ENCODE measurements at regions not wholly inside any gene's neighbourhood (a gene's known extent, or its start where the extent isn't known, plus 50 kb on each side); places are given as distances from the start of the nearest gene placed in this dataset.
"Not testable (repeated sequence)": the region's sequence is repeated elsewhere in the genome, so short reads cannot be mapped to it uniquely, and the experiment has no call there.

DNA sequence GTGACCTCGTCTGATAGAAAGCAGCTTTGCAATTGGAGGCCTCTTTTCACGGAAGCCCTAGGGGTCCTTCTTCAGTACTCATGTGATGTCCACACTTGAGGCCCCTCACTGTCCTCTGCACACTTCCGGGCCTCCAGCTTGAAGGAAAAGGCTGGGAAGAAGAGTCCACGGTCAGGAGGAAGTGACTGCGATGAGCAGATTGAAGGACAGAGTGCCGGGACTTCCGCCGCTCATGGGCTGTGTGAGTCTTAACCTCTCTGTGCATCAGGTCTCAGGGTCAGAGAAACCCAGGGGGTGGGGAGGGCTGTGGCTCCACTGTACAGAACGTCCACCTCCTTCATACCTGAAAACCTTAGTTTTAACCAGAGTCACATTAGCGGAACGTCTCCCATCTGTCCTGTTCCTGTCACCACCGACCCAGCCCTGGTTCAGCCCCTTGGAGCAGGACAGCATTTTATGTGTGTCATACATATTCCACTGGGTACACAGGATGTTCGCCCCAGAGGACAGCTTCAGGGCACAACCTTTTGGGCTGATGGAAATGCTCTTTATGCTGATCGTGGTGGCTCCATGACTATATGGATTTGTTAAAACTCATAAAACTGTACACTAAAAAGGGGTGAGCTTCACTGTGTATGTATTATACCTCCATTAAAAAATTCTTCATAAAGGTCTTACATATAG lies 51.0 kb upstream of the SORCS2 start:
- DNase-seq (ENCODE audit: low spot score), result no peak

GRCh38 chr4:7140692-7141069 lies 51.7 kb upstream of the SORCS2 start:
- no peak for DNase-seq (ENCODE audit: low spot score)

GRCh38 chr4:7140062-7140691 lies 52.2 kb upstream of the SORCS2 start:
- no peak for DNase-seq (ENCODE audit: low spot score)

DNA sequence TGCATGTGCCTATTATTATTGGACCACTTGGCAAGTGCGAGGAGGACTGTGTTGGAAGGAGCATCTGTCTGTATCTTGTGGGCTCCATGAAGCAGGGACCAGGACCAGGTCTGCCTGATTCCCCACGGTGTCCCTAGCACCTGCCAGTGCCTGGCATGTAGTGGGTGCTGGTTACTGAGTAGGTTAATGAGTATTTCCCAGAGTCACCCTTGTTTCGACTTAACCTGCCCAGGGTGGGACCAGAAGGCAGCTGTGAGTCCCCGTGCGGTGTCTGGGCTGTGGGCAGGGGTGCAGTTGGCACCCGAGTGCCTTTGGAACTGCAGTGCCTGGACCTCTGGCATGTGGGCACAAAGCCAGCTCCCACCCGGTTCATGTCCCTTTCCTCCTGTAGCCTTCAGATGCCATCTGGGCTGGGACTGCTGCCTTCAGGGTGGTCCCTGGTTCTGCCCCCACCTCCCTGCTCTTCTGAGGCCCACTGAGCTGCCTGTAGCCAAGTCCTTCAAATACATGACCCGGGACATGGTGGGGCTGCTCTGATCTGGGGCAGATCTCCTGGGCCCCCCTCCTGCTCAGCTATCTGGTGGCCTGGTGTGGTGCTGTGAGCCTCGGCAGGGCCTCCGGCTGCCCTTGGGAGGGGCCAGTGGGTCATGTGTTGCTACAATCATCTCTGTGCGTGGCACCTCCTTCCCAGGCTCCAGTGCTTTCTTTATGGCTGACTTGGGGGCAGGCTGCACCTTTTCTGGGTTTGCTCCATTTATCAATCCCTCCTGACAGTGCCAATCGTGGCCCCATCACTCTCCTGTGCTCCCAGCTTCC lies 53.0 kb upstream of the SORCS2 start:
- no peak for DNase-seq (ENCODE audit: low spot score)

DNA sequence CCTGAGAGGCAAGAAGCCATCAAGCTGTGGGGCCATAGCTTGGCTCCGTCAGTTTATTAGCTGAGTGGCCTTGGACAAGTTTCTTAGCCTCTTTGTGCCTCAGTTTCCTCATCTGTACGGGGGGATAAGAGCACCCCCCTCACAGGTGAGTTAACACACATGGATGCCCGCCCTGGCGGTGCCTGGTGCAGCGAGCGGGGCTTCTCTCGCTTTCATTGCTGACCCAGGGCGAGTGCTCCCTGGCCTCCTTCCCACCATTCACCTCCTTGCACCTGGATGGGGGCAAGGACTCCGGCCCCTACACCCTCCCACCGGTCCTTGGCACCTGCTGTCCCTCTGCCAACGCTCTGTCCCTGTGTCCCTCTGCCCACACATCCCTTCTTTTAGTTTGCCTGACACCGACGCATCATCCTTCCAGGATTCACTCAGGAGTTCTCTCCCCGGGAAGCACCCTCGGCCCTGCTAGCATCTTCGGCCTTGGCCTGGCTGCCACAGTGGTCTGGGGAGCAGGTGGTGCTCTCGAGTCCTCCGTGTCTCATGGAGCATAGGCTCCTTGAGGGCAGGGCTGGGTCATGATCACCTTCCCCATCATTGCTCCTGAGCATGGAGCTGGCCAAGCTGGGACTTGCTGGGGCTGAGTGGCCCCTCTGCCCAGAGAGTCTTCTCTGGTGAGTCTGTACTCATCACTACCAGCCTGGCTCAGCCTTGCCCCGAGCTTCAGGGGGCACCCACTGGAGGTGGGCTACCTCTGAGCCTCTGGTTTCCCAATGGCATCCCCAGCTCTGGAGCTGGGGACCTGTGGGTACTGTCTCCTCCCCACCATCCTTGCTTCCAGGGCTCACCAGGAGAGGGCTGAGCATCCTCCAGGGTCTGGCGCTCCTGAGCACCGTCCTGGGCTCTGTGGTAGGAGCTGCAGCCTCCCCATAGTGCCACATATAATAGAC lies 53.8 kb upstream of the SORCS2 start:
- no peak for DNase-seq (ENCODE audit: low spot score)

DNA sequence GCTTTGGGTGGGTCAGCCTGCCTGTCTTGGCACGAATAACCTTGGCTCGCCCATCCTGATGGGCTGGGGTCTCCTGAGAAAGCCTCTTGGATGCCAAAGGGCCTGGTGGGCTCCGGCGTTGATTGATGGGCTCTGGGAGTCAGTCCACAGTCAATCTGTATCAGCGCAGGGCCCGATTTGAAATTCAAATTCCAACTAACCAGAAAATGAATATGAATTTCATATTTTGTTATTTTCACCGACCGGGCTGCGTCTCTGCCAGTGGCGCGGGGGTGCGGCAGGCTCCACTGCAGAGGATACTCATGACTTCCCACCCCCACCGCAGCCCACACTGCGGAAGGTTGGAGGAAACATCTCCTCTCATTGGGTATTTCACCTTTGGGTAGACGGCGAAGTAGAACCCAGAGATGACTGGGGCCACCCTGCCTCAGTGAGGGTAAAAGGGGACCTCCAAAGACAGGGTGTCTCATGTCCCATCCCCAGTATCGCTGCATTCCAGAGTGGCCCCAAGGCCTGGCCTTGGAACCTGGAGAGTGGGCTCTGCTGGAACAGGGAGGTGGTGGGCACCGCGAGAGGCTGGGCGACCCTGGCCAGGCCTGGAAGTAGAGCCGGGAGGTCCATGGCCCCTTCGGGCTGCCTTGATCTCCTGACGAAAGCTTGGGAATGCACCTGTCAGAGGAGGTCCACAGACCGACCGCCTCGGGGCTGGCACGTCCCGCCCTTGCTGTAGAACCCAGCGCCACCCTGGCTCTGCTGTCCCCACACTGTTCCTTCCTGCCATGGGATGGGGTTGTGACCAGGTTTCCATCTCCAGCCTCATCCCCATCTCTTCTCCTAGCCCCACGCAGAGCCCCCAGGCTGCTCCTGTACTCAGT lies 54.8 kb upstream of the SORCS2 start:
- no peak for DNase-seq (ENCODE audit: low spot score)

- no peak for DNase-seq (ENCODE audit: low spot score)
Measured at GRCh38 chr4:7136351-7136750, 56.0 kb upstream of the SORCS2 start.

- no peak for DNase-seq (ENCODE audit: low spot score)
Measured at GRCh38 chr4:7135389-7135746, 57.0 kb upstream of the SORCS2 start.

DNA sequence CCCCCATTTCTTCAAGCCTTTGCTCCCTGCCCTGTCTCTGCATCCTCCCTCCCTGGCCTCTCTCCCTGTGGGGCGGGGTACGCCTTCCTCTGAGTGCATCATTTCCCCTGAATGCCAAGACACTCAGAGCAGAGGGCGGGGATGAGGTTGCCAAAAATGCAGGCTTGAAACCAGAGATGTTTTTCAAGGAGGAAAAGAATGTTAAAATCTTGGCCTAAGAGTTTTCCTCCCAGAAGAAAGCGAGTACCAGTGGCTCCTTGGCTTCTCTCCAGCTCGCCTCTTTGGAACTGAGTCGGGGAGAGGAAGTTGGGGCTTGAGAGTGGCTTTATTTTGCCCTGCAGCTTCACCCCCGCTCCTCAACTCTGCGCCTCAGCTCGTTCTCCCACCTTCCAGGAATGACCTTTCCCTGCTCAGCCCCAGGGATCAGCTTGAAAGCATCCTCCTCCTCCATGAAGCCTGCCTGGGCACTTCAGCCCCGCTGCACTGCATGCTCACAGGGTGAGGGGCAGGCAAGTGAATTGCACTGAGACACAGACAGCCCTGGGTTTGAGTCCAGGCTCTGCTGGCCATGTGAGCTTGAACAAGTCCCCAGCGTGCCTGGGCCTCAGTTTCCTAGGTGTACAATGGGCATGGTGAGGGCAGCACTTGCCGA lies 57.5 kb upstream of the SORCS2 start:
- DNase-seq (ENCODE audit: low spot score), result peak; percentile 91

GRCh38 chr4:7133818-7134650 lies 58.3 kb upstream of the SORCS2 start:
- not testable (repeated sequence) for DNase-seq (ENCODE audit: low spot score)

GRCh38 chr4:7132730-7133582 lies 59.4 kb upstream of the SORCS2 start:
- DNase-seq (ENCODE audit: low spot score), result peak; percentile 40

DNA sequence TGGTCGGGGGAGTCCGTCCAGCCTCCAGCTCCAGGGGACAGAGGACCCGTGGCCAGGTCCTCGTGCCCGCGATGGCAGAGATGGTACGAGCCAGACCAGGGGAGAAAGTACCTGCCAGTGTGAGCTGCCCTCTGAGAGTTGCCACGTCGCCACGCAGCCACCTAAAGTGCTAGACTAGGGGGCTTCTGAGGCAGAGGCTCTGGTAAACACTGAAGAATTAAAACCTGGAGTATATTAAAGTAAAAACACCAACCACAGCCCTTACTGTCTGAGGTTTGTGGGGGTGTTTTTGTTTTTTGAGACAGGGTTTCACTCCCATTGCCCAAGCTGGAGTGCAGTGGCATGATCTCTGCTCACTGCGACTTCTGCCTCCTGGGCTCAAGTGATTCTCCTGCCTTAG lies 60.1 kb upstream of the SORCS2 start:
- no peak for DNase-seq (ENCODE audit: low spot score)

DNA sequence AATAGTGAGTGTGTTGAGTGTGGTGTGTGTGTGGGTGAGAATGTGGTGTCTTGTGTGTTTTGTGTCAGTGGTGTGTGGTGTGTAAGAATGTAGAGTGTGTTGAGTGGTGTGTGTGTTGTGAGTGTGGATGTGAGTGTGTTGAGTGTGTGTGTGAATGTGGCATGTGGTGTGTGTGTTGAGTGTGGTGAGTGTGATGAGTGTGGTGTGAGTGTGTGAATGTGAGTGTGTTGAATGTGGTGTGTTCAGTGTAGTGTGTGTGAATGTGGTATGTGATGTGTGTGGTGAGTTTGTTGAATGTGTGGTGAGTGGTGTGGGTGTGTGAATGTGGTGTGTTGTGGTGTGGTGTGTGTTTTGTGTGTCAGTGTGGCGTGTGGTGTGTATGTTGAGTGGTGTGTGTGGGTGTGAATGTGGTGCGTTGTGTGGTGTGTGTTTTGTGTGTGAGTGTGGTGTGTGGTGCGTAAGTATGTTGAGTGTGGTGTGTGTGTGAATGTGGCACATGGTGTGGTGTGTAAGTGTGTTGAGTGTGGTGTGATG lies 60.8 kb upstream of the SORCS2 start:
- DNase-seq (ENCODE audit: low spot score), result no peak

DNA sequence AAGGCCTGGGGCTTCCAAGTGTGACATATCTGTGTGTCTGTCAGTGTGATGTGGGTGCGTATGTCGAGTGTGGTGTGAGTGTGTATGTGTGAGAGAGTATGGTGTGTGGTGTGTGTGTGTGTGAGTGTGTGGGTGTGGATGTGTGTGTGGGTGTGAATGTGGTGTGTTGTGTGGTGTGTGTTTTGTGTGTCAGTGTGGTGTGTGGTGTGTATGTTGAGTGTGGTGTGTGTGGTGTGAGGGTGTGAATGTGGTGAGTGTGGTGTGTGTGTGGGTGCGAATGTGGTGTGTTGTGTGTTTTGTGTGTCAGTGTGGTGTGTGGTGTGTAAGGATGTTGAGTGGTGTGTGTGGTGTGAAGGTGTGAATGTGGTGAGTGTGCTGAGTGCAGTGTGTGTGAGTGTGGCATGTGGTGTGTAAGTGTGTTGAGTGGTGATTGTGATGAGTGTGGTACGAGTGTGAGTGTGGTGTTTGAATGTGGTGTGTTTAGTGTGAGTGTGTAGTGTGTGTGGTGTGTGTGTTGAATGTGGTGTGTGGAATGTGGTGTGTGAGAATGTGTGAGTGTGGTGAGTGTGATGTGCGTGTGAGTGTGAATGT lies 61.6 kb upstream of the SORCS2 start:
- no peak for DNase-seq (ENCODE audit: low spot score)

DNA sequence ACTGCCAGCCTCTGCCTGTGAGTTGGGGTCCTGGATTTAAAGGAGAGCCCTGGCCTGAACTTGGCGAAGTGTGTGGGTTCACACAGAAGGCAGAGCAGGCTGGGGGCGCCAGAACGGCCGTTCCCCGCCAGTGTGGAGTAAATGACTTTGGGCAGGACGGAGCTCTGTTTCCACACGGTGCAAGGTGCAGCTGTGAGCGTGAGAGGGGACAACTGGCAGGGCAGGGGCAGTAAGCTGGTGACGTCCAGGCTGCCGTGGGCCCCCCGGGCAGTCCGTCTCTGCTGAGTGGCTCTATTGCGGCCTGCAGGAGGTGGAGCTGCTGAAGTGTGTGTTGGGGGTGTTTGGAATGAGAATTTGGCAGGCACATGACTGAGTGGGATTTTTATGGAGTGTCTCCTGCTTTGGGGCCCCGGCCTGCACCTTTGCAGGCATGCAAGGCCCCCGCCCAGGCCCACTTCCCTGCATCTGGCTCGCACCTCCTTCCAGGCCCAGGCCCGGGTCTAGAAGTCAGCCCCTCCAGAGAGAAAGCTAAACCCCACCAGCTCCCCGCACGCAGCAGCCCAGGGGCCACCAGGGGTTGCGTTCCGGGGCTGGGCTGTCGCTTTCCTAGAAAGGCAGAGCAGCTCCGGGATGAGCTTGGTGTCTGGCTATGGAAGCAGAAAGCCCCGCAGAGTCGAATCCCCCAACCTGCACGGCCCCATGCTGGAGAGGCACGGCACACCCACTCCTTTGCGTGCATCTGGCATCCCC lies 62.2 kb upstream of the GRPEL1 start:
- no peak for DNase-seq (ENCODE audit: low spot score)

DNA sequence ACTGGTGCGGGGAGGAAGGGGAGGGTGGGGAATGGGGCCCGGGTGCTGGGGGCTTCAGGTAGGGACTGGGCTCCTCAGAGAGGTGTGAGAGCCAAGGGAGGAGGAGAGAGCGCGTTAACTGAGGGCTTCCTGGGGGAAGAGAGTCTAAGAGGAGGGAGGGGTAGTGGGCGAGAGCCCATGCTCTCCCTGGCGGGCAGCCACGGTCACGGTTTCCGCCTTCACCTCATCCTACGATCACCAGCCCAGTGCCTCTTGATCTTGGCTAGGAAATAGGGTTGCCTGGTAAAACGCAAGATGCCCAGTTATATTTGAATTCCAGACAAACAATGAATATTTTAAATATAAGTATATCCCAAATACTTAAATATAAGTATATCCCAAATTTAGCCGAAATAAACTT lies 60.8 kb upstream of the GRPEL1 start:
- no peak for DNase-seq (ENCODE audit: low spot score)

GRCh38 chr4:7128234-7128633 lies 60.4 kb upstream of the GRPEL1 start:
- DNase-seq (ENCODE audit: low spot score), result no peak

All from AG08396 (cell line).